ENCODE measurements at regions not wholly inside any gene's neighbourhood (a gene's known extent, or its start where the extent isn't known, plus 50 kb on each side); places are given as distances from the start of the nearest gene placed in this dataset.

GRCh38 chr20:6235510-6235909 is 112.7 kb upstream of the FERMT1 start:
- no peak overlapping the region for H3K4me3 ChIP-seq (ENCODE audit: low read depth, low read length)
- no peak for TF ChIP-seq CTCF (IDR thresholded peaks at IDR 0.05; ENCODE audit: low read depth, low read length)

GRCh38 chr20:6232436-6232835 is 109.6 kb upstream of the FERMT1 start:
- no peak overlapping the region for H3K4me3 ChIP-seq (ENCODE audit: low read depth, low read length)
- TF ChIP-seq CTCF (IDR thresholded peaks at IDR 0.05; ENCODE audit: low read depth, low read length) = no peak

- no peak overlapping the region for H3K4me3 ChIP-seq (ENCODE audit: low read depth, low read length)
- TF ChIP-seq CTCF (IDR thresholded peaks at IDR 0.05; ENCODE audit: low read depth, low read length) = no peak
Measured at GRCh38 chr20:6231556-6231955, 108.7 kb upstream of the FERMT1 start.

- no peak for TF ChIP-seq CTCF (IDR thresholded peaks at IDR 0.05; ENCODE audit: low read depth, low read length)
Measured at GRCh38 chr20:6228302-6228843, 105.5 kb upstream of the FERMT1 start.

GRCh38 chr20:6213311-6213710 is 90.5 kb upstream of the FERMT1 start:
- no peak for TF ChIP-seq CTCF (IDR thresholded peaks at IDR 0.05; ENCODE audit: low read depth, low read length)
- H3K4me3 ChIP-seq (ENCODE audit: low read depth, low read length) = no peak overlapping the region

More at GRCh38 chr20:6228302-6228843, 105.5 kb upstream of the FERMT1 start:
- H3K4me3 ChIP-seq (ENCODE audit: low read depth, low read length) = no peak overlapping the region

GRCh38 chr20:6212903-6213302 is 90.1 kb upstream of the FERMT1 start:
- TF ChIP-seq CTCF (IDR thresholded peaks at IDR 0.05; ENCODE audit: low read depth, low read length) = no peak
- no peak overlapping the region for H3K4me3 ChIP-seq (ENCODE audit: low read depth, low read length)

GRCh38 chr20:6209093-6209492 is 86.3 kb upstream of the FERMT1 start:
- TF ChIP-seq CTCF (IDR thresholded peaks at IDR 0.05; ENCODE audit: low read depth, low read length) = no peak
- no peak overlapping the region for H3K4me3 ChIP-seq (ENCODE audit: low read depth, low read length)

All from WI38 (cell line).